ENCODE measurements at regions not wholly inside any gene's neighbourhood (a gene's known extent, or its start where the extent isn't known, plus 50 kb on each side); places are given as distances from the start of the nearest gene placed in this dataset.

- no peak for DNase-seq
These were observed 193.5 kb upstream of the ID4 start for GRCh38 chr6:19643713-19644112.

GRCh38 chr6:19655744-19656143 lies 181.4 kb upstream of the ID4 start:
- no peak for DNase-seq

GRCh38 chr6:19660123-19660910 lies 176.9 kb upstream of the ID4 start:
- no peak for DNase-seq

- no peak for DNase-seq
These were observed 174.3 kb upstream of the ID4 start for GRCh38 chr6:19662911-19663310.

- no peak for DNase-seq
These were observed 173.7 kb upstream of the ID4 start for GRCh38 chr6:19663479-19663878.

- DNase-seq = no peak
These were observed 173.1 kb upstream of the ID4 start for GRCh38 chr6:19664050-19664449.

- DNase-seq = no peak
These were observed 172.1 kb upstream of the ID4 start for GRCh38 chr6:19664878-19665612.

GRCh38 chr6:19665613-19665909 lies 171.6 kb upstream of the ID4 start:
- no peak for DNase-seq

GRCh38 chr6:19668710-19669109 lies 168.5 kb upstream of the ID4 start:
- DNase-seq = no peak

GRCh38 chr6:19669206-19669605 lies 168.0 kb upstream of the ID4 start:
- no peak for DNase-seq

GRCh38 chr6:19682859-19683258 lies 154.3 kb upstream of the ID4 start:
- no peak for DNase-seq

- no peak for DNase-seq
These were observed 146.7 kb upstream of the ID4 start for GRCh38 chr6:19690325-19691075.

GRCh38 chr6:19691465-19692167 lies 145.6 kb upstream of the ID4 start:
- no peak for DNase-seq

- DNase-seq = no peak
These were observed 144.5 kb upstream of the ID4 start for GRCh38 chr6:19692506-19693298.

- DNase-seq = no peak
These were observed 142.5 kb upstream of the ID4 start for GRCh38 chr6:19694697-19695096.

GRCh38 chr6:19697744-19698290 lies 139.4 kb upstream of the ID4 start:
- DNase-seq = no peak

GRCh38 chr6:19699932-19700331 lies 137.2 kb upstream of the ID4 start:
- DNase-seq = no peak

GRCh38 chr6:19705606-19706005 lies 131.6 kb upstream of the ID4 start:
- DNase-seq = no peak

GRCh38 chr6:19712012-19712688 lies 125.0 kb upstream of the ID4 start:
- no peak for DNase-seq

GRCh38 chr6:19712998-19713397 lies 124.2 kb upstream of the ID4 start:
- DNase-seq = no peak

GRCh38 chr6:19713411-19713810 lies 123.8 kb upstream of the ID4 start:
- DNase-seq = no peak

GRCh38 chr6:19713984-19714383 lies 123.2 kb upstream of the ID4 start:
- DNase-seq = no peak
